ENCODE measurements at regions not wholly inside any gene's neighbourhood (a gene's known extent, or its start where the extent isn't known, plus 50 kb on each side); places are given as distances from the start of the nearest gene placed in this dataset.
"Not testable (repeated sequence)": the region's sequence is repeated elsewhere in the genome, so short reads cannot be mapped to it uniquely, and the experiment has no call there.

GRCh38 chr2:123816203-123816602 is 208.9 kb upstream of the CNTNAP5 start:
- no peak for DNase-seq

GRCh38 chr2:123816928-123817327 is 208.2 kb upstream of the CNTNAP5 start:
- DNase-seq: no peak

- no peak for DNase-seq
Observed at GRCh38 chr2:123826729-123827271, 198.3 kb upstream of the CNTNAP5 start.

GRCh38 chr2:123839326-123839725 is 185.8 kb upstream of the CNTNAP5 start:
- DNase-seq: no peak

GRCh38 chr2:123840016-123840415 is 185.1 kb upstream of the CNTNAP5 start:
- DNase-seq: no peak

GRCh38 chr2:123840574-123840973 is 184.5 kb upstream of the CNTNAP5 start:
- DNase-seq: no peak

- no peak for DNase-seq
Observed at GRCh38 chr2:123851281-123851680, 173.8 kb upstream of the CNTNAP5 start.

GRCh38 chr2:123853161-123853560 is 171.9 kb upstream of the CNTNAP5 start:
- DNase-seq: no peak

GRCh38 chr2:123859031-123859430 is 166.1 kb upstream of the CNTNAP5 start:
- DNase-seq: not testable (repeated sequence)

GRCh38 chr2:123864416-123864815 is 160.7 kb upstream of the CNTNAP5 start:
- no peak for DNase-seq

- peak; percentile 71 for DNase-seq
Observed at GRCh38 chr2:123870206-123870880, 154.7 kb upstream of the CNTNAP5 start.

- DNase-seq: no peak
Observed at GRCh38 chr2:123870881-123871276, 154.2 kb upstream of the CNTNAP5 start.

- DNase-seq: no peak
Observed at GRCh38 chr2:123890148-123890547, 134.9 kb upstream of the CNTNAP5 start.

- DNase-seq: no peak
Observed at GRCh38 chr2:123894167-123894566, 130.9 kb upstream of the CNTNAP5 start.

GRCh38 chr2:123895651-123896050 is 129.4 kb upstream of the CNTNAP5 start:
- peak; percentile 25 for DNase-seq

GRCh38 chr2:123901256-123901655 is 123.8 kb upstream of the CNTNAP5 start:
- no peak for DNase-seq

- DNase-seq: no peak
Observed at GRCh38 chr2:123906361-123906760, 118.7 kb upstream of the CNTNAP5 start.

GRCh38 chr2:123908522-123908921 is 116.6 kb upstream of the CNTNAP5 start:
- DNase-seq: no peak

- no peak for DNase-seq
Observed at GRCh38 chr2:123912171-123912570, 112.9 kb upstream of the CNTNAP5 start.

- DNase-seq: no peak
Observed at GRCh38 chr2:123913143-123913735, 111.8 kb upstream of the CNTNAP5 start.

- DNase-seq: no peak
Observed at GRCh38 chr2:123915380-123915779, 109.7 kb upstream of the CNTNAP5 start.

GRCh38 chr2:123916051-123916450 is 109.0 kb upstream of the CNTNAP5 start:
- no peak for DNase-seq

GRCh38 chr2:123916531-123916930 is 108.6 kb upstream of the CNTNAP5 start:
- no peak for DNase-seq

GRCh38 chr2:123917241-123917640 is 107.8 kb upstream of the CNTNAP5 start:
- no peak for DNase-seq

Data from muscle of arm (tissue), 1 donor.